SKM-1 treated with dmso at 0.1 percent for 144 hours (cell line): ENCODE measurements at regions not wholly inside any gene's neighbourhood (a gene's known extent, or its start where the extent isn't known, plus 50 kb on each side); places are given as distances from the start of the nearest gene placed in this dataset.

Experiments
- DNase-seq: peaks from one replicate; lab custom pipeline; 2025; ENCODE audit not compliant: unreplicated experiment; lab: John Stamatoyannopoulos, UW

GRCh38 chr7:81648716-81649115 is 121.1 kb downstream of the HGF start:
- DNase-seq, result no peak

- no peak for DNase-seq
Measured at GRCh38 chr7:81645435-81645834, 124.4 kb downstream of the HGF start.

DNA sequence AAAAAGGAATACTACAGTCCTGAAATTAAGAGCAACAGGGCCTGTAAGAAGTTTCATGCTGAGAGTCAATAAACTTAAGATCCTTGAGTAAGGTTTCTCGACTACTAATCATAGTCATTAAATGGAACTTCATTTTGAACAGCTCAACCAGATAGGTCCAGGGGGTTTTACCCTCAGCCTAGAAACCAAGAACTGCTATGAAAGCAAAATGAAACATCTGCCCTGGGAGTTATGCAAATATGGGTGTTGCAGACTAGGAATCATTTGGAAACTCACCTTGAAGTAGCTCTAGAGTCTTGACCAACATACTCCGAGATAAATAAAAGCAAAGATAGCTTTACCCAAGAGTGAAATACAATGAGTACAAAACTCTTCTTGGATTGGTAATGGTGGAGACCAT is 128.0 kb downstream of the HGF start:
- no peak for DNase-seq

DNA sequence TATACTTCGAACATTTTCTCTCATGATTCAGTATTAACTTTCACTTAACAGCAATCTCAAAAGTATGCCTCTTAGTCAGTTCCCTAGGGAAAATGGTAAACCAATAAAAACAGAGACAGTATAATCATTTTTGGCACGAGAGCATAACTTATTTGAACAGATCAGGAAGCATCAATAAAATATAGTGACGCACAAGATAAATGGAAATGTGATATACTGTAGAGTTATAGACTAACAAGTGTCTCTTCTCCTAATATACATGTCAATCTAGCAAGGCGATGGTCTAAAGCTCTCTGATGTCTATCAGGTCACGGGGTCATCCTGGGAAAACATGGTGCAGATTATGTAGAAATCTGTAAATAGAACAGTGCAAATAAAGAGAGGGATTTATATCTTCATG is 131.6 kb downstream of the HGF start:
- DNase-seq, result no peak

DNA sequence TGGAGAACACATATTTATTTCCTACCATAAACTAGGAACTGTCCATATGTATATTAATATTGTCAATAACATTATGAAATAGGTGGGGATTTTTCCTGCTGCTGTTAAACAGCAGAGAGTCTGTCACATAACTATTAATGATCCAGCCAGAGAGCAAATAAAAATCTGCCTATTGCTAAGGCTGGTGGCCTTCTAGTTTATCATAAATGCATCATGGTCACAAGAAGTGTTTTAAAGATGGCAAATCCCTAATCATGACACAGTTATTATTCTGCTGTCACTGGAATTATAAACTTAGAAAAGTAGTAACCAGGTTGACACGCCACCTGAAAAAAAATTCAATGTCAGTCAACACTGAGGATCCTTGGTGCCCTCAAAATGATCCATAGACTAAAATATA is 132.3 kb downstream of the HGF start:
- DNase-seq, result no peak

GRCh38 chr7:81632418-81632817 is 137.4 kb downstream of the HGF start:
- DNase-seq, result no peak

- DNase-seq, result no peak
Measured at GRCh38 chr7:81630600-81630999, 139.2 kb downstream of the HGF start.

DNA sequence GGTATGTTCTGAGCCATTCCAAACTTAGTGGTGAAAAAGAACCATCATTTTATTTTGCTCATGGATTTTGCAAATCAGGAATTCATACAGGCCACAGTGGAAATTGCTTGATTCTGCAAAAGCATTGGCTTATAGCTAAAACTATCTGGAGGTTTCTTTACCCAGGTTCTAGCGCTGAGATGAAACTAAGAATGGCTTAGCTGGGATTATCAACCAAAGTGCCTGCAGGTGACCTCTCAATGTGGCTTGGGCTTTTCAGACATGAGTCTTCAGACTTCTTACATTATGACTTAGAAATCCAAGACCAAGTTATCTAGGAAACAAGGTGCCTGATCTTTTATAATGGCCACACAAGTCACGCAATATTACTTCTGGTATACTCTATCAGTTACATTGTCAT is 140.1 kb downstream of the HGF start:
- no peak for DNase-seq

GRCh38 chr7:81628951-81629350 is 140.9 kb downstream of the HGF start:
- no peak for DNase-seq

DNA sequence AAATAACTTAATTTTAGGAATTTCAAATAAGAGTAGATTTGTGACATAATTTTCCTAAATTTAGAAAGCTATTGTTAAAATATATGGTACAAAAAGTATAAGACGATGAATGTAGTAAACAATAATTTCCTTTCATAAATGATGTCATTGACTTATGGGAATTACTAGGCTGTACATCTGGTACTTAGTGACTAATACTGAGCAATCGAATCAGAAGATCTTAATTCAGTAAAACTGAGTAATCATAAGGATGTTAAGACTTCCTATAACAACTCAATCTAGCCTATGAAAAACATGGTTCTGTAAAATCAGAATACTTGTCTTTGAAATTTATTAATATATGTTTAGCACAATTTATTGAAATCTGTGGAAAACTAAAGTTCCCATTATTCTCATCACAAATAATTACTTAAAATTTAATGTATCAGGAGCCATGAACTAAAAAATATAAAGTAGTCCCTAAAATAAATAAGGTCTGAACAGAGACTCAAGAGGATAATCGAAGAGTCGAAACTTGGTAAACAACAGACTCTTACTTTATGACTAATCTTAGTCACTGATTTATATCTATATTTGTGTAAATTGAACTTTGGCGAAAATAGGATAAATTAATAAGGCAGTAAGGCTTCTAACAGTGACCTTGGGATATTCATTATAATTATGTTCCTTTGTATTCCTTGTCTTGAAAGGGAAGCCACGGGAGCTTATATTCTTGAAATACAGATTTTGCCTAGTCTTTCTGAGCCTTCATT is 142.1 kb downstream of the HGF start:
- DNase-seq, result no peak

GRCh38 chr7:81626008-81626407 is 143.8 kb downstream of the HGF start:
- no peak for DNase-seq

GRCh38 chr7:81624650-81625631 is 144.9 kb downstream of the HGF start:
- DNase-seq, result no peak

DNA sequence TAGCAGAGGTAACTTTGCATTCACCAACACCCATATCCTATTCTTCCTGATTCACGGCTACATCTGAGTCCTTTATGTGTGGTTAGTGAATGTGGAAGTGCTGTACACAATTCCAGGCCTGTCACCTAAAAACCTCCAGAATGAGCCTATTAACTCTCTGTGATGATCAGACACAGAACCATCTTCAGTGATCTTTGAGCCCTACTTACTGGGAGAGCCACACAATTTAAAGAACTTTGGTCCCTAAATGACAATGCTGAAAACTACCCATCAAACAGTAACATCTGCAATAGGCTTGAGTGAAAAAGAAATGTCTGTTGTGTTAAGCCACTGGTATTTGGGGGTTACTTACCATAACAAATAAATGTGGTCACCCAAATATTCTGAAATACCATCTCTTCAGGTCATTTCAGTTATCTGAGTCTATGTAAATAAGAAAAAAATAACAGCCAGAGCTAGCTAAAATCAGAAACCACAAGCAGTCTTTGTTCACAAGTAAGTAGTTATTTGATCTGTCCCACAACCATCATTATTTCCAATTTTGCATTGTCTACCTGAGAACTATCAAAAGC is 145.7 kb downstream of the HGF start:
- no peak for DNase-seq

DNA sequence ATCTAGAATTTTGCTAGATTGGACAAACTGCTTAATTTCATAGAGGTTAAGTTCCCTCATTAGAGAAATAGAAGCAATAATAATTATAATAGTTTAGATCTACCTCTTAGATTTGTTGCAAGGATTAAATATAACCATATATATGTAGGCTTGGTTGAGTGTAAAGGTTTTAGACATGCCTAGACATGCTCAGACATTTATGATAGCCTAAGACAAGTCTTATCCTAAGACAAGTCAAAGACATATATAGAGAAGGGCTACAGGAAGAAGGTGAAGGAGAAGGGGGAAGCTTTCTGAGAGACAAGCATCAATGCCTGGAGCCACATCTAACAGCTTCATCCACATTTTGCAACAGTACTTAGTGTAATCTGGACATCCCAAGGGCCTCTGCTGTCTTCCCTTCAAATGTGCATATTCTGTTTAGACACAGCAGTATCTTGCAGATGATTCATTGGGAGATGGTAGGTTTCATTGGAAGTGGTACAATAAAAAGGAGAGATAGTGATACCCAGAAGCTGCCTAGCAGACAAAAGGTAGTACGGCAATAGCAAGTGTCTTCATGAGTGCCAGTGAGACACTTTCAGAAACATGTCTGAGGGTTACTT is 146.5 kb downstream of the HGF start:
- no peak for DNase-seq

GRCh38 chr7:81621893-81622292 is 148.0 kb downstream of the HGF start:
- DNase-seq, result no peak

DNA sequence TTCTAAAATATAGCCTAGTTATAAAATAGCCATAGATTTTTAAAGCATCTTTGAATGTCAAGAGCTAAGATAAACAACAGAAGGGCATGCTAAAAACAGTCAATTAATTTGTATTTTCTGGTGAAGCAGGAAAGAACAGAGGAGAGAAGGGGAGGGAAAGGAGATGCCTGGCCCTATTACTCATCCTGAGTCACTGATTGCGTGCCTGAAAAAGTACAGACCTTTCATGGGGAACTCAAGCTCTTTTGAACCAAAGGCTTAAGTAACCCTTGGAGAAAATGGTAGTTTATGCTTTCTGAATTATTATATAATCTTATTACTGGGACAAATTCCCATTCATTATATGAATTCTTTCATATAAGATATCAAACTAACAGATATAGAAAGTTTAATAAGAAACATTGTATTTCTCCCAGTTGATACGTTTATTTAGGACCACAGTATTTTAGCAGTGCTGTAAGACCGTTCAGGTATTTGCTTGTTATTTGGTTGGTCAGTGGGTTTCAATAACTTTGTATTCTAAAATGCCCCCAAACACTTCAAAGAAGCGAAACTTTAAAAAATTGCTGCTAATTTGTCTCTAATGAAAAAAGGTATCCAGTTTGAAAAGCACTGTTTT is 151.3 kb downstream of the HGF start:
- DNase-seq, result no peak

- no peak for DNase-seq
Measured at GRCh38 chr7:81616951-81617350, 152.9 kb downstream of the HGF start.

DNA sequence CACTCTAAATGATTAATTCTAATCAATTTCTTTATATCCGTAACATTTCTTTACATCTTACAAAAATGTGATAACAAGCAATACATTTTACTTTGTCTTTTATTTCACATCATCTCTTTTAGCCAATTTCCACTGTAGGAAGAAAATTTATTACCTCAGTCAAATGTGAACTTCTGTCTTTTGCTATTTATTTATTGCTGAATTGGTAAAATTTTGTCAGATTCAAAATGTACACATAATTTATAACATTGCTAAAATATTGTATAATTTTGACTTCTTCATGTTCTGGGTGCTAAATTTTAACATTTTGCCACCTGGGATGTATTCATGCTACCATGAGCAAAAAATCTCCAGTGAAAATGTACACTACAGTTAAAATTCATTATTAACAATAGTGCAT is 158.0 kb downstream of the HGF start:
- no peak for DNase-seq

GRCh38 chr7:81611040-81611439 is 158.8 kb downstream of the HGF start:
- DNase-seq, result no peak

DNA sequence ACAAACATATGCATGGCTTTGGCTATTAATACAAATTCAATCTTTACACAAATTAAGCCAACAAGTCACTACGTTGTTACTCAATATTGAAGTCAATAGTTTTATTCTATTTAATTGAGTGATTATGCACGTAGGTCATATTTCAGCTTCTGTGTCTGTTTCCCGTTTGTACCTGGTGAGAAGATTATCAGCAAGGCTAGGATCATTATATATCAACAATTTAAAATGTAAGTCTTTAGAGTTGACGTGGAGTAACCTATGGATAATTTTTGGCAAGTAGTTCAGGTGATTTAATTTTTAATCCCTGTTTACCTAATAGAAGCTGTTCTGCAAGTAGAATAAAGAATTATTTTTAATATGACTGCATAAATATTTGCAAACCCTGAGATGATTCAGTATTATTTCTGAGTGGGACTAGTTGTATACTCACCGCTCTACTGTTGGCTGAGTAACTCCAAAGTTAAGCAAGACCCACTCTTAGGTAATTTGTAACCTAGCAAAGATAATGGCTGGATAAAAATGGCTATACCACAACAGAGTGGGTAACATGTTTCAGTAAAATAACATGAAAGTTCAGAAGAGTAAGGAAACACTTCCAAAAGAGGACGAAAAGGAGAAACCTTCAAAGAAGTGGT is 161.0 kb downstream of the HGF start:
- no peak for DNase-seq

DNA sequence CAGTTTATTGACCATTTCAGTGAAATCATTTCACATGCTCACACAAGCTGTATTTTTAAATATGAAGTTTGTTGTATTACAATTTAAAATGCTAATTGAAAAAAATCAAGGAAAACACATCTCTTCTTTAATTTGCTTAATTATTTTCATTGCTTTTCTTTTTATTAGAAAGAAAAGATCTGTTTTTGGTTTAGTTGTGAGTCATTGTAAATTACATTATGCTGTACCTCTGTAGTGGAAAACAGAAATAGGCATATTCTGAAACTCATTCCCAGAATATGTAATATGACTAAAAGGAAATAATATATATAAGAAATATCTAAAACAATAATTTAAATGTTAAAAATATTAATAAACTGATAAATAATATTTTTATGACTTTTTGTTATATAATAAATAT is 161.9 kb downstream of the HGF start:
- DNase-seq, result no peak
